CD4-positive, CD25-positive, alpha-beta regulatory T cell (primary cell): ENCODE measurements at regions not wholly inside any gene's neighbourhood (a gene's known extent, or its start where the extent isn't known, plus 50 kb on each side); places are given as distances from the start of the nearest gene placed in this dataset.

Source experiments
- ATAC-seq, 2 donors: fragments of 150-1000 bp; cut with Tn5 transposase; one replicate each; pipeline ENCODE4 v1.10.0; 2021; ENCODE audit warnings: low read depth in 2 of 2, moderate number of reproducible peaks in 2 of 2, moderate library complexity in 1 of 2
- DNase-seq, 3 donors: peaks; one replicate each; pipeline versions ENCODE4 v3.0.0 to v3.0.0-alpha.2; 2012 to 2022; ENCODE audit warnings: mixed read lengths in 1 of 3
- H3K27ac ChIP-seq: one replicate; pipeline ENCODE4 v1.7.0; 2013; ENCODE audit warnings: mild to moderate bottlenecking, low read length; ENCODE audit not compliant: insufficient read depth, poor library complexity, severe bottlenecking
- H3K27me3 ChIP-seq: one replicate; pipeline ENCODE4 v1.7.0; 2013; ENCODE audit warnings: low read length; ENCODE audit not compliant: control insufficient read depth, insufficient read depth
- H3K36me3 ChIP-seq: one replicate; pipeline ENCODE4 v1.7.0; 2013; ENCODE audit warnings: mild to moderate bottlenecking, low read length, moderate library complexity; ENCODE audit not compliant: control insufficient read depth, insufficient read depth
- H3K4me1 ChIP-seq: 2 replicates; pipeline ENCODE4 v1.7.0; 2013; ENCODE audit warnings: mild to moderate bottlenecking, low read length; ENCODE audit not compliant: insufficient read depth, control insufficient read depth, poor library complexity, severe bottlenecking
- H3K4me3 ChIP-seq: one replicate; pipeline ENCODE4 v1.7.0; 2013; ENCODE audit warnings: low read depth, mild to moderate bottlenecking, low read length, moderate library complexity
- H3K9me3 ChIP-seq, 2 experiments: 1 replicate in 1 of 2; 2 replicates in 1 of 2; pipeline ENCODE4 v1.7.0; 2013; ENCODE audit warnings: low read length in 2 of 2, mild to moderate bottlenecking in 1 of 2, moderate library complexity in 1 of 2; ENCODE audit not compliant: control insufficient read depth in 2 of 2
- H3K27ac Mint-ChIP-seq, 3 donors: one replicate each; pipeline ENCODE4 v1.8.0; 2020 to 2022; ENCODE audit warnings: mild to moderate bottlenecking in 3 of 3, mixed read lengths in 3 of 3, moderate library complexity in 2 of 3
- H3K27me3 Mint-ChIP-seq: one replicate; pipeline ENCODE4 v1.8.0; 2022; ENCODE audit warnings: mild to moderate bottlenecking, mixed read lengths
- H3K36me3 Mint-ChIP-seq: one replicate; pipeline ENCODE4 v1.8.0; 2020; ENCODE audit warnings: mixed read lengths
- H3K4me1 Mint-ChIP-seq, 4 donors: one replicate each; pipeline ENCODE4 v1.8.0; 2020 to 2022; ENCODE audit warnings: mixed read lengths in 4 of 4, mild to moderate bottlenecking in 1 of 4
- H3K4me3 Mint-ChIP-seq, 4 donors: one replicate each; pipeline ENCODE4 v1.8.0; 2020 to 2022; ENCODE audit warnings: mild to moderate bottlenecking in 4 of 4, mixed read lengths in 4 of 4, moderate library complexity in 3 of 4
- H3K9me3 Mint-ChIP-seq, 7 donors: one replicate each; pipeline ENCODE4 v1.8.0; 2020 to 2022; ENCODE audit warnings: mixed read lengths in 7 of 7, mild to moderate bottlenecking in 3 of 7, moderate library complexity in 2 of 7

- DNase-seq (no peak), ATAC-seq (no peak)
- Mint-ChIP-seq H3K36me3 (no peaks in the 10 kb centered on the region), H3K4me3 (no peak overlapping the region), H3K27me3 (no peaks in the 10 kb centered on the region), H3K9me3 (peaks cover 0 to 3% (median 0%) of the 10 kb centered on the region in 7 donors), H3K27ac (no peak overlapping the region), H3K4me1 (no peaks in the 10 kb centered on the region)
- Histone ChIP-seq H3K4me3 (no peak overlapping the region), H3K27me3 (no peaks in the 10 kb centered on the region), H3K36me3 (no peaks in the 10 kb centered on the region), H3K27ac (no peak overlapping the region), H3K9me3 (no peaks in the 10 kb centered on the region), H3K4me1 (no peaks in the 10 kb centered on the region)
Observed at GRCh38 chr7:101699881-101700823, 71.1 kb upstream of the MYL10 start.

- no peak for ATAC-seq
- no peaks in the 10 kb centered on the region for H3K4me1 Mint-ChIP-seq
- H3K9me3 ChIP-seq, result no peaks in the 10 kb centered on the region
- DNase-seq, result no peak
- peaks cover 0 to 3% (median 0%) of the 10 kb centered on the region in 7 donors for H3K9me3 Mint-ChIP-seq
- no peaks in the 10 kb centered on the region for H3K4me1 ChIP-seq
- H3K4me3 Mint-ChIP-seq, result no peak overlapping the region
- H3K36me3 Mint-ChIP-seq, result no peaks in the 10 kb centered on the region
- no peaks in the 10 kb centered on the region for H3K27me3 ChIP-seq
- H3K36me3 ChIP-seq, result no peaks in the 10 kb centered on the region
- H3K27me3 Mint-ChIP-seq, result no peaks in the 10 kb centered on the region
- no peak overlapping the region for H3K27ac ChIP-seq
- H3K4me3 ChIP-seq, result no peak overlapping the region
- H3K27ac Mint-ChIP-seq, result no peak overlapping the region
Observed at GRCh38 chr7:101701153-101701794, 72.2 kb upstream of the MYL10 start.

- H3K4me1 Mint-ChIP-seq, result no peaks in the 10 kb centered on the region
Observed at GRCh38 chr7:101702362-101702850, 73.3 kb upstream of the MYL10 start.

GRCh38 chr7:101705331-101705730 is 76.2 kb upstream of the MYL10 start:
- H3K27ac ChIP-seq, result no peak overlapping the region
- Mint-ChIP-seq H3K9me3 (no peaks in the 10 kb centered on the region), H3K4me1 (no peaks in the 10 kb centered on the region), H3K4me3 (no peak overlapping the region), H3K27ac (no peak overlapping the region), H3K27me3 (peaks cover 2% of the 10 kb centered on the region), H3K36me3 (no peaks in the 10 kb centered on the region)
- H3K27me3 ChIP-seq, result no peaks in the 10 kb centered on the region
- no peaks in the 10 kb centered on the region for H3K4me1 ChIP-seq
- DNase-seq, result no peak
- no peaks in the 10 kb centered on the region for H3K36me3 ChIP-seq
- no peak overlapping the region for H3K4me3 ChIP-seq
- no peaks in the 10 kb centered on the region for H3K9me3 ChIP-seq
- ATAC-seq, result no peak

More at GRCh38 chr7:101702362-101702850, 73.3 kb upstream of the MYL10 start:
- peaks cover 0 to 3% (median 0%) of the 10 kb centered on the region in 7 donors for H3K9me3 Mint-ChIP-seq
- H3K36me3 Mint-ChIP-seq, result no peaks in the 10 kb centered on the region
- Histone ChIP-seq H3K9me3 (no peaks in the 10 kb centered on the region), H3K4me1 (no peaks in the 10 kb centered on the region), H3K27me3 (no peaks in the 10 kb centered on the region), H3K4me3 (no peak overlapping the region), H3K27ac (no peak overlapping the region), H3K36me3 (no peaks in the 10 kb centered on the region)
- H3K27ac Mint-ChIP-seq, result no peak overlapping the region
- no peak for DNase-seq
- H3K4me3 Mint-ChIP-seq, result no peak overlapping the region
- H3K27me3 Mint-ChIP-seq, result no peaks in the 10 kb centered on the region
- no peak for ATAC-seq

- Mint-ChIP-seq H3K27me3 (peaks cover 5% of the 10 kb centered on the region), H3K36me3 (no peaks in the 10 kb centered on the region)
- no peak for ATAC-seq
Observed at GRCh38 chr7:101707587-101707986, 78.5 kb upstream of the MYL10 start.

GRCh38 chr7:101708223-101708622 is 79.1 kb upstream of the MYL10 start:
- no peaks in the 10 kb centered on the region for H3K9me3 ChIP-seq
- no peaks in the 10 kb centered on the region for H3K4me1 Mint-ChIP-seq
- no peak for ATAC-seq

More at GRCh38 chr7:101707587-101707986, 78.5 kb upstream of the MYL10 start:
- Histone ChIP-seq H3K36me3 (no peaks in the 10 kb centered on the region), H3K4me1 (no peaks in the 10 kb centered on the region), H3K27me3 (no peaks in the 10 kb centered on the region), H3K27ac (no peak overlapping the region), H3K4me3 (no peak overlapping the region), H3K9me3 (no peaks in the 10 kb centered on the region)
- no peak overlapping the region for H3K4me3 Mint-ChIP-seq
- no peak for DNase-seq
- H3K4me1 Mint-ChIP-seq, result no peaks in the 10 kb centered on the region
- H3K9me3 Mint-ChIP-seq, result peaks cover 0 to 1% (median 0%) of the 10 kb centered on the region in 7 donors
- H3K27ac Mint-ChIP-seq, result no peak overlapping the region

GRCh38 chr7:101712652-101713051 is 83.6 kb upstream of the MYL10 start:
- no peak for DNase-seq
- Histone ChIP-seq H3K27me3 (no peaks in the 10 kb centered on the region), H3K4me1 (no peaks in the 10 kb centered on the region), H3K4me3 (no peak overlapping the region), H3K36me3 (no peaks in the 10 kb centered on the region), H3K9me3 (no peaks in the 10 kb centered on the region), H3K27ac (no peak overlapping the region)
- ATAC-seq, result no peak
- Mint-ChIP-seq H3K27ac (no peak overlapping the region), H3K27me3 (peaks cover 5% of the 10 kb centered on the region), H3K4me3 (no peak overlapping the region), H3K9me3 (peaks cover 0 to 3% (median 0%) of the 10 kb centered on the region in 7 donors), H3K4me1 (no peaks in the 10 kb centered on the region), H3K36me3 (no peaks in the 10 kb centered on the region)

More at GRCh38 chr7:101708223-101708622, 79.1 kb upstream of the MYL10 start:
- Mint-ChIP-seq H3K27ac (no peak overlapping the region), H3K27me3 (peaks cover 5% of the 10 kb centered on the region), H3K36me3 (no peaks in the 10 kb centered on the region), H3K9me3 (peaks cover 0 to 3% (median 0%) of the 10 kb centered on the region in 7 donors), H3K4me3 (no peak overlapping the region)
- Histone ChIP-seq H3K4me1 (no peaks in the 10 kb centered on the region), H3K4me3 (no peak overlapping the region), H3K36me3 (no peaks in the 10 kb centered on the region), H3K27ac (no peak overlapping the region), H3K27me3 (no peaks in the 10 kb centered on the region)
- no peak for DNase-seq
